GM21717 (cell line): ENCODE measurements at regions not wholly inside any gene's neighbourhood (a gene's known extent, or its start where the extent isn't known, plus 50 kb on each side); places are given as distances from the start of the nearest gene placed in this dataset.

Source experiments
- ATAC-seq: cut with Tn5 transposase; IDR thresholded peaks from one replicate; pipeline ENCODE4 v1.9.1; 2021; ENCODE audit warnings: mild to moderate bottlenecking, moderate library complexity; ENCODE audit not compliant: unreplicated experiment

DNA sequence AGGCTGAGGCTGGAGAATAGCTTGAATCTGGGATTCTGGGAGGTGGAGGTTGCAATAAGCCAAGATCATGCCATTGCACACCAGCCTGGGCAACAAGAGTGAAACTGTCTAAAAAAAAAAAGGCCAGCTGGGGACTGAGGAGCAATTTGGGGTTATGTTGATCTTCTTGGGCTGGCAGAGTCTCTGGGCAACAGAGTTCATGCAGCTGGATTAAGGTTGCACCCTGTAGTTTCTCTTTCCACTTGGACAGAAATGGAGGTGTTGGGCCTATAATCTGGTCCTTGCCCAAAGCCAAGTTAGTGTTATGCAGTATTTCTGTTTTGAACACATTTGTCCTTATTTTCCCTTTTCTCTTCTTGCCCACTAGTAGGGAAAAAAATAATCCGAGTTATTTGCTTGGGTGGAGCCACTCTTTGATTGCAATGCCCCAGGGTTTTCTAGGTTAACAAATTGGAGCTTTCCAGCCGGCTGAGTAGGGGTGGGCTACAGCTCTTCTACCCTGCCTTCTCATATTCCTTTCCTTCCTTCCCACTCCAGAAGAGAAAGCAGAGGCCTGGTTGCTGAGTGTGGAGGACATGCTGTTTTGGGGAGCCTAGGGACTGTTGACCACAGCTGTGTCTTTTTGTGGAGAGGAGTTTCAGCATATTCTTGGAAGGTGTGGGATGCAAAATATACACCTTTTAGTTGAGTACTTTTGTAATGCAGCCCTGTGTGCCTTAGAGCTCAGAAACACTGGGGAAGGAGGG lies 213.9 kb downstream of the SOX4 start:
- no peak for ATAC-seq

DNA sequence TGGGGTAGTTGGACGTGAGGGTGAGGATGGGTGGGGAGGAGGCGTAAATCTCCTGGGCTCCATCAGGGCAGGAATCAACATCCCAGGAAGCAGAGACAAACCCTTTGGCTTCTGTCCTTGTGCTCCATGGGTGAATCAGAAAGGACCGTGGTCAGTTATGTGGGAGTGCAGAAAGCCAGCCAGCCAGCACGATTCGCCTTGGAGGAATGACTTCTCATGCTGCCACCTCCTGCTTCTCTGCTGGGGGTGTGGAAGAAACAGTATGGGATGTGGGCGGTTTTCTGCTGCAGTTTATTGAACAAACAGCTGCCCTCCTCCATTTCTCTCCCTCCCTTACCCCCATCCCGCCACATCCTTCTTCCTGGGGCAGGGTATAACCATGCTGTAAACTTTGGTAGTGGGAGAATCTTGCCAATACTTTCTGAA lies 214.5 kb downstream of the SOX4 start:
- no peak for ATAC-seq

GRCh38 chr6:21808551-21809242 lies 215.1 kb downstream of the SOX4 start:
- ATAC-seq = no peak

DNA sequence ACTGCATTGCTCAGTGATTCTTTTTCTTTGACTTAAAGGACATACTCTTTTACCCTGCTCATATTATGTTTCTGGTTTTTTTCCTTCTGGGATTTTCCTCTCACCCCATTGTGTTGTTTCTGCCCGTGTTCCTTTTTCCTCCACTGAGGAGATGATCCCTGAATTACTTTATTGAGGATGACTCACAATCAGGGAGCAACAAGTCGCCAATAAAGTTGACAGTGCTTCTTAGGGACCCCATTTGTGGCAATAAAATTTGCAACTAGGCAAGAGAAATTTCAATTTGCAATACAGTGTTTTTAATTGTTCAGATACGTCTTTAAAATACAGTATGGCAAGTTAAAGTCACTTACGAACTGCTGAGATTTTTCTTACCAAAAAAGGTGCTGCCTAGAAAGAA lies 217.9 kb downstream of the SOX4 start:
- no peak for ATAC-seq

- no peak for ATAC-seq
Observed at GRCh38 chr6:21816231-21816630, 222.7 kb downstream of the SOX4 start.

GRCh38 chr6:21820442-21820841 lies 226.9 kb downstream of the SOX4 start:
- no peak for ATAC-seq

- ATAC-seq = no peak
Observed at GRCh38 chr6:21823371-21823770, 229.8 kb downstream of the SOX4 start.

DNA sequence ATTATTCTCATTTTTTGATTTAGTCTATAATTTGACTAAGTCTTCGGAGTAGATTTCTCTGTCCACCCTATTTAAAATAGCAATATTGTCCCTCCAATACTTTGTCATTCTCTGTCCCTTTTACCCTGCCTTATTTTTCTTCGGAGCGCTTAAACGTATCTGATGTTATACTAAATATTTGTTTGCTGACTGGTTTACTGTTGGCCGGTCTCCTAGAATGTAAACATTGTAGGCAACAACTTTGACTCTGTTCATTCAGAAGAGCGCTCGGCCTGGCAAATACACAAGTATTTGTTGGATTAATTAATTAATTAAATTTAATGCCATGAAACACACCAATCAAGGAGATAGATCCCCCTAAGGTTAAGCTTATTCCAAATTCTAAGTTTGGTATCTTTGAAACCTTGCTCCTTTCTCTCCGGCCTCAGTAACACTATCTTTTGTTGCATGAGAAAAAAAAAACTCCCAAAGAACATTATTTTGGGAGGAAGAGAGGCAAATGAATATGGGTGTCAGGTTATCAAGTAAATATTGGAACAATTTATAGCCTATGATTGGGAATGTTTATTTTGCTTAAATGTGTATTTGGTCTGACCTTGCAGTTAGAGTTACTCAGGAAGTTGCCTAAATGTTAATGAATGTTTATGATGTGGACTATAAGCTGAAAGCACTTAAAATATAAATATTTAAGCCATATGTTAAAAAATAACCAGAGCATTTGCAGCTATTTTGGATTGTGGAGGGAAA lies 231.1 kb downstream of the SOX4 start:
- no peak for ATAC-seq

GRCh38 chr6:21826023-21826422 lies 232.5 kb downstream of the SOX4 start:
- no peak for ATAC-seq

- ATAC-seq = no peak
Observed at GRCh38 chr6:21826904-21827303, 233.4 kb downstream of the SOX4 start.

DNA sequence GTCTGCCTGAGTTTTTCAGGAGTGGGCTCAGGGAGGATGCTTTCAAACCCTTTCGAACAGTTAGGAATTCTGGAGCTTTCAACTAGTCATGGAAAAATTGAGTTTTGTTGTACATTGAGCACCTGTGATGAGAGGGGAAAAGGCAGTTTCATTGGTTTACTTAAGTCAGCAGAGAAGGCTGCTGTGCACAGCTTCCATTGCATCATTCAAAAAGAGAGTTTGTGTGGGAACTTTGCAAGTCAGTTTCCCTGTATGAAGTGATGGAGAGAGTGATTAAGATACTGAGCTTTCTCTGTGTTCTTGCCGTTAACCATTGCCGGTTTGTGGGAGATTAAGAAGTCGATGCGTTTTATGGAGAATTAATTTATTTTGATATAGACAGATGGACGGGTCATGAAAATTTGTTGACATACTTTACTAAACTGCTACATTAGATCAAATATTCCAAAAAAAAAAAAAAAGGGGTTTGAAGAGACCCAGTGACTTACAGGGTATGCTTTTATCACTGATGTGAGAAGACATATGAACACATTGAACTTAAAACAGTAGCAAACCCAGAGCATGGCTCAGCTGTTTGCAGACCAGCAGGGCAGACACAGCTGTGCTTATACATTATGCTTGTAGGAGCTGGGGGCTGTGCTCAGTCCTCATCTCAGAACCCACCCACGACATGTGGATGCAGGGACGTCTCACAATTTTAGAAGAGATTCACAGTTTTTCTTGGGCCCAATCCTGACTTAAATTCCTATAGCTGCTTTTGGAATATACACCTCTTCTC lies 234.1 kb downstream of the SOX4 start:
- ATAC-seq = no peak

GRCh38 chr6:21828704-21829103 lies 235.2 kb downstream of the SOX4 start:
- no peak for ATAC-seq

DNA sequence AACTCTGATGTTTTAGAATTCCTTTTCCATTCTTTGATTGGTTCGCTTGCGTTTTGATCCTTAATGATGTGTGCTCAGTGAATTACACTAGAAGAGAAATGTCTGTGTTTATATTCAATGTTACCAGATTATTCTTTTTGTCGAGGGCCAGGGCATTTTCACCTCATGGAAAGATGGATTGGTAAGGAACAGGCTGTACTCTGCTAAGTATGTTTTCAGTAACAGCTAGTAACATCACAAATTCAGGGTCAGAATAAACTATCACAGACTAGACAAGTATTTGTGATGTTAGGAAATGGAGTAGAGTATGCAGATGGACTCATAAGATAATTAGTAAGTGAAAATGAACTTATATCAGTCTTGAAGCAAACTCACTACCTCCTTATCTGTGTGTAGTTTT lies 235.6 kb downstream of the SOX4 start:
- no peak for ATAC-seq

DNA sequence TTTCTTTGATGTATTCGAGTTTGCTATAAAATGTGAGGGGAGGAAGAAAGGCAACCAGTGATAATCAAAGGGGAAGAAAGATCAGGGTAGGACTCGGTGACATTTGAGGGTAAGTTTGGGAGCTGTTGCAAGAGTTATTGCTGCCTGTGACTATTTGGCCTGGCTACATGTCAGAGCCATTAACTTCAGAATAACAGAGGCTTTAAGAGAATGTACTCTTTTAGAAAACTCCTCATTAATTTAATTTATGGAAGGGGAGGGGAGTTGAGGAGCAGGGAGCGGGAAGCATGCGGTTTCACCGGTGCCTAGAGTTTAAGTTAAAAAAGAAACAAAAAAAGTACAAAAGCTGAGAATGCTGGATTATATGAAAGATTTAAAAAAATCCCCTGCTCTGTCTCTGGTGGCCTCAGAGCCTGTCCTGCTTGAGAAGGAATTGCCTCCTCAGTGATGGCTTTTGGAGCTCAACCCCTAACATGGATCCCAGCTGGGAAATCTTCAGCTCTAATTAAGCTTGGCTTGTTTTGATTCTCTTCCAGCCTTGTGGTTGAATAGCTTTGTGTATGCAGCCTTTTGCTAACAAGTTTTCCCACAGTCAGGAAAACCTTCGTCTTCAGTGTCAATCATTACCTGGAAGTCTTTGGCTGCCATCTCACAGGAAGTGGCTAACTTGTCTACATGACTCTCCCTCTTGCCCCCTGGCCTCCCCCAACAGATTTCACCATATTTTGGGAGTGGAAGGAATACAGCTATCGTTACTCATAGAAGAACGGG lies 238.2 kb downstream of the SOX4 start:
- ATAC-seq = no peak

DNA sequence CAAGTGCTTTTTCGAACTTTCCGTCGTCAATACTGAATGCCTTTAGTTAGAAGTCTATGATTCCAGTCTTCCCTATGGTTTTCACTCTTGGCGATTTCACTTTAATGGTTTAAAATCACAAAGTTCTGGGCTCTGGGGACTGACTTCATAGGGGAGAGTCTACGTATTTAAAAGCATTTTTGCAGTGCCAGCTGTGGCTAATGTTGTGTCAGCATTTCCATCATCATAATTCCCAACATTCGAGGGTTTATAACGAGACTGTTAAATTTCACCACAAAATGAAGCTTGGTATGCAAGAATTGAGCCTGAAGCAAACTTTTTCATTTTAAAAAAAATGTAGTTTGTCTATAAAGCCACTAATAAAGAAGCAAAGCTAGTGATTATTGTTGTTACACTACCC lies 242.7 kb downstream of the SOX4 start:
- no peak for ATAC-seq

GRCh38 chr6:21836772-21837425 lies 243.3 kb downstream of the SOX4 start:
- ATAC-seq = no peak

- ATAC-seq = no peak
Observed at GRCh38 chr6:21840428-21840827, 246.9 kb downstream of the SOX4 start.

DNA sequence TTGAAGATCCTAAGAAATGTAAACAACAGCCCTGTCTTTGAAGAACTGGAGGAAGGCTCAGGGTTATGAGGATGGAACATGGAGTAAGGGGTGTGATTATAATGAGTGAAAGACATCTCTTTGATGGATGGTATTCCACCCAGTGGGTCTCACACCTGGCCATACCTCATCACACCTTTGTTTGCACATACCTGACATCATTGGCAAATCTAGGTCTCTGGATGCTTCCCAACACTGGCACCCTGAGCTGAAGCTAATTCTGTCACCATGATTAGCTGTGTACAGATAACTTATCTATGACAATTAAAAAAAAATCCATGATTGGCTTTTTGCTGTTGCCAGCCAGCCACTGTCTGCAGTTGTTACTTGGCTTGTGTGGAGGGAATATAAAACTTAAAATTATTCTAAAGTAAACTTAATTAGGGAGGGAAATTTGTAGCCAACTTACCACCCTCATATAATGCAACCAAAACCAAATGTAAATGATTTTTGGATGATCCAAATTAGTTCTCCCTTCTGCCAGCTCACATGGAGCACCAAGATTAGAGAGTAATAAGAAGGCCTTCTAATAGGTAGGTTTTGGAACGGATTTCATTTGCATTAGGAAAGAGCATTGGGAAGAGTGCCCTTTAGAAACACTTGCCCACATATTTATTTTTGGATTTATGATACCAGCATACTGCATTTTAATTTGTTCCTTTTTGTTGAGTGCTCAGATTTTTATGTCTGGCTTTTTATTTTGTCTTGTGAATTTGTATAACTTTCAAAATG lies 249.5 kb downstream of the SOX4 start:
- ATAC-seq = no peak
